ENCODE measurements at regions not wholly inside any gene's neighbourhood (a gene's known extent, or its start where the extent isn't known, plus 50 kb on each side); places are given as distances from the start of the nearest gene placed in this dataset.

DNA sequence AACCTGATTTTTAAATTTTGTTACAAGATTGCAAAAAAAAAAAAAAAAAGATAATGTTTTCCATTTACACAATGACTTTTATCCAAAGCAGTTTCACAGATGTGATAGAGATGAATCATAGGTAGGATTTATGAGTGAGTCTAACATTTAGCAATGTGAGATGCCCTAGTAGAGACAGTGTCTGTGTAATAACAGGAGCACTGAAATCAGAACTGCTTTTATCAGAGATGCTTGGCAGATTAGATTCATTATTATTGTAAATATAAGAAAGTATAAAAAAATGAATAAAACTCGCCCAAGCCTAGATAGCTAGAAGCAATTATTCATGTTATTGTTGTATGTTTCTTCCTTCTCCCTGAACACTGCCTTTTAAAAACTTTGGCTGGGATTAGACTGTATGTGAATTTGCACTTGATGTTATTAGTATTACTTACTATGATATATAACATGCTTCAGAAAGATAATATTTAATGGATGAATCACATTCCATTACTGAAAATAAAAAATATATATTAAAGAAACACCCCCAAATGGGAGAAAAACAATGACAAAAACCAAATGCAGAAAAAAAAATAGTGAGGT, 567.3 kb upstream of the KLF4 start:
- ChIA-PET POLR2A (interaction anchor here (0.7 kb wide), 1 partner anchor 343 kb away, joined by 6 read pairs; no protein-coding TSS in a partner anchor), CTCF (interaction anchor here (0.6 to 0.8 kb wide), 2 partner anchors 183 to 509 kb away, joined by 3 read pairs; no protein-coding TSS in a partner anchor)

DNA sequence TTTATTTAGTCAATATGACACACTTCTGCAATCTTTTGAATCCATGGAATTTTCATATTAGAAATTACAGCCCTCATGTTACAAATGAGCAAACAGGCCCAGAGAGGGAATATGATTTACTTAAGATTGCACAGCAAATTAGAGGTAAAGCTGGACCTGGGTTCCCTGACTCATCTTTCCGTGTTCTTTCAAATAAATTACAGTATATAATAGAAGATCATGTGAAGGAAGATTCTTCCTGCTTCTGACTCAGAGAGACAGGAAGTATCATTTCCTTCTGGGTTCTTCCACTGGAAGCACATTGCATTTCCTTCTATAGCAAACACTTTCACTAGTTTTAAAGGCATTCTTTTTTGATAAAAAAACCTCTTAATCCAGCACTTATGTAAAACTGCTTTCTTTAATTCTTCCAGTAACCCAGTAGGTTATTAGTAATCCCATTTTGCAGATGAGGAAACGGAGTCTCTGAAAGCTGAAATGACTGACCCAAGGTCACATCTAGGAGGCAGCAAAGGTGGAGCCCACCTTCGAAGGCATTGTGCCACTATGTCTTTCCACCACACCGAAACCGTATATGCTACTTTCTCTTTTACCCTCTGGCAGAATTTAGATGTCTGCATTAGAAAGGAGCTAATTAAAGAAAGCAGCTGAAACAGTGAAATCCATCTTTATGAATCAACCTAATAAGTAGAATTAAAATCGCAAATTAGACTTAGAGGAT, 566.7 kb upstream of the KLF4 start:
- ChIA-PET CTCF (interaction anchor here (0.6 kb wide), 1 partner anchor 184 kb away, joined by 3 read pairs; no protein-coding TSS in a partner anchor), POLR2A (interaction anchor here (0.7 kb wide), 1 partner anchor 342 kb away, joined by 6 read pairs; no protein-coding TSS in a partner anchor)
- Histone ChIP-seq H3K27ac (ENCODE audit: extremely low read depth, low read depth, low read length) (no peak overlapping the region), H3K36me3 (ENCODE audit: control insufficient read depth in 2 of 2, insufficient read depth in 1 of 2, low read length in 2 of 2) (no peaks in the 10 kb centered on the region), H3K4me1 (ENCODE audit: control insufficient read depth, insufficient read depth, low read length) (0 out of 2 replicates have a peak, but pooled peaks cover 3% of the 10 kb centered on the region), H3K4me3 (ENCODE audit: low read depth, low read length) (no peak overlapping the region), H3K9me3 (ENCODE audit: control insufficient read depth, insufficient read depth, low read depth, low read length) (no peaks in the 10 kb centered on the region)
- TF ChIP-seq HOXD13 (CRISPR knock-in tag; IDR thresholded peaks at IDR 0.05; ENCODE audit: borderline replicate concordance) (no peak), ZNF530 (tag by site-specific recombination; IDR thresholded peaks at IDR 0.05; ENCODE audit: low read depth) (no peak), KLF10 (tag by site-specific recombination; IDR thresholded peaks at IDR 0.05) (no peak), IKZF3 (tag by site-specific recombination; IDR thresholded peaks at IDR 0.05) (no peak), WT1 (tag by site-specific recombination; IDR thresholded peaks at IDR 0.05) (no peak), ZNF391 (tag by site-specific recombination; IDR thresholded peaks at IDR 0.05; ENCODE audit: borderline replicate concordance, low read depth) (no peak), ZNF621 (tag by site-specific recombination; IDR thresholded peaks at IDR 0.05) (no peak), ZNF211 (tag by site-specific recombination; IDR thresholded peaks at IDR 0.05; ENCODE audit: low read depth) (no peak), ZNF423 (tag by site-specific recombination; IDR thresholded peaks at IDR 0.05) (no peak), ZNF19 (tag by site-specific recombination; IDR thresholded peaks at IDR 0.05; ENCODE audit: low read depth) (no peak), ZFP41 (tag by site-specific recombination; IDR thresholded peaks at IDR 0.05; ENCODE audit: borderline replicate concordance) (no peak), ZNF416 (tag by site-specific recombination; IDR thresholded peaks at IDR 0.05) (no peak), ZNF837 (tag by site-specific recombination; IDR thresholded peaks at IDR 0.05) (no peak), ZNF830 (tag by site-specific recombination; IDR thresholded peaks at IDR 0.05; ENCODE audit: low read depth) (no peak)
- TF ChIP-seq, protein P1, sequence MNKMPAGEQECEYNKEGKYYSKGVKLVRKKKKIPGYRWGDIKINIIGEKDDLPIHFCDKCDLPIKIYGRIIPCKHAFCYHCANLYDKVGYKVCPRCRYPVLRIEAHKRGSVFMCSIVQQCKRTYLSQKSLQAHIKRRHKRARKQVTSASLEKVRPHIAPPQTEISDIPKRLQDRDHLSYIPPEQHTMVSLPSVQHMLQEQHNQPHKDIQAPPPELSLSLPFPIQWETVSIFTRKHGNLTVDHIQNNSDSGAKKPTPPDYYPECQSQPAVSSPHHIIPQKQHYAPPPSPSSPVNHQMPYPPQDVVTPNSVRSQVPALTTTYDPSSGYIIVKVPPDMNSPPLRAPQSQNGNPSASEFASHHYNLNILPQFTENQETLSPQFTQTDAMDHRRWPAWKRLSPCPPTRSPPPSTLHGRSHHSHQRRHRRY (tag by site-specific recombination; IDR thresholded peaks at IDR 0.05): no peak

More for the DNA sequence above, 567.3 kb upstream of the KLF4 start:
- Histone ChIP-seq H3K4me3 (ENCODE audit: low read depth, low read length) (no peak overlapping the region), H3K36me3 (ENCODE audit: control insufficient read depth in 2 of 2, insufficient read depth in 1 of 2, low read length in 2 of 2) (no peaks in the 10 kb centered on the region), H3K9me3 (ENCODE audit: control insufficient read depth, insufficient read depth, low read depth, low read length) (no peaks in the 10 kb centered on the region), H3K27ac (ENCODE audit: extremely low read depth, low read depth, low read length) (no peak overlapping the region), H3K4me1 (ENCODE audit: control insufficient read depth, insufficient read depth, low read length) (0 out of 2 replicates have a peak, but pooled peaks cover 3% of the 10 kb centered on the region)
- TF ChIP-seq, protein P2, sequence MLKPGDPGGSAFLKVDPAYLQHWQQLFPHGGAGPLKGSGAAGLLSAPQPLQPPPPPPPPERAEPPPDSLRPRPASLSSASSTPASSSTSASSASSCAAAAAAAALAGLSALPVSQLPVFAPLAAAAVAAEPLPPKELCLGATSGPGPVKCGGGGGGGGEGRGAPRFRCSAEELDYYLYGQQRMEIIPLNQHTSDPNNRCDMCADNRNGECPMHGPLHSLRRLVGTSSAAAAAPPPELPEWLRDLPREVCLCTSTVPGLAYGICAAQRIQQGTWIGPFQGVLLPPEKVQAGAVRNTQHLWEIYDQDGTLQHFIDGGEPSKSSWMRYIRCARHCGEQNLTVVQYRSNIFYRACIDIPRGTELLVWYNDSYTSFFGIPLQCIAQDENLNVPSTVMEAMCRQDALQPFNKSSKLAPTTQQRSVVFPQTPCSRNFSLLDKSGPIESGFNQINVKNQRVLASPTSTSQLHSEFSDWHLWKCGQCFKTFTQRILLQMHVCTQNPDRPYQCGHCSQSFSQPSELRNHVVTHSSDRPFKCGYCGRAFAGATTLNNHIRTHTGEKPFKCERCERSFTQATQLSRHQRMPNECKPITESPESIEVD (tag by site-specific recombination; IDR thresholded peaks at IDR 0.05): peak; percentile 23; the same call in 1 of the 2 replicates
- no peak for TF ChIP-seq GLI4 (tag by site-specific recombination; IDR thresholded peaks at IDR 0.05)

DNA sequence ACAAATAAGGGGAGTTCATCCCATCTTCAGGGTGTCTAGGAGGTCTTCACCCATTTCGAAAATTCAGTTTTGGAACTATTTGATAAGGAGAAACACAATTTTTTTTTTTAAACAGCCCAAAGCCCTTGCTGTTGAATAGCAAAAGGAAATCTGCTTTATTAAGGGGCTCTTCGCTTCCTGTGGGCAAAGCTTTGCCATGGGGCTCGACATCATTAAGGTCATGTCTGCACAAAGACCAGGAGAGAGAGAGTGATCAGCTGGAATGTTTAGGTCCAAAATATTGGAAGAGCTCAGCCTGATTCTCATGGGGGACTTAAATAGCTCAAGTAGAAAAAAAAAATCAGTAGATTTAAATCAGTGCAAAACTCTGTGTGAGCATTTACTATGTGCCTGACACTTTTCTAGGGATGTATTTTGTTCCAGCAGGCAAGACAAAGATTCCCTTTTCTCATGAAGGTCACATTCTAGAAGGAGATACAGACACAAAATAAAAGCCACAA, 564.6 kb upstream of the KLF4 start:
- ChIA-PET POLR2A (no interaction called here), CTCF (interaction anchor here (0.5 to 1.2 kb wide), 4 partner anchors 328 to 760 kb away, joined by 3 to 6 read pairs (median 4); no protein-coding TSS in a partner anchor)
- no peak overlapping the region for H3K27ac ChIP-seq (ENCODE audit: extremely low read depth, low read depth, low read length)
- no peak for TF ChIP-seq ZNF548 (tag by site-specific recombination; IDR thresholded peaks at IDR 0.05)
- no peak for TF ChIP-seq ZNF239 (tag by site-specific recombination; IDR thresholded peaks at IDR 0.05)
- TF ChIP-seq ZFP37 (tag by site-specific recombination; IDR thresholded peaks at IDR 0.05): no peak
- TF ChIP-seq ZNF266 (tag by site-specific recombination; IDR thresholded peaks at IDR 0.05; ENCODE audit: low read depth): no peak
- TF ChIP-seq SCRT2 (tag by site-specific recombination; IDR thresholded peaks at IDR 0.05): no peak
- no peak for TF ChIP-seq ZNF777 (tag by site-specific recombination; IDR thresholded peaks at IDR 0.05; ENCODE audit: borderline replicate concordance)
- no peak for TF ChIP-seq FEZF1 (tag by site-specific recombination; IDR thresholded peaks at IDR 0.05)
- TF ChIP-seq ZNF394 (tag by site-specific recombination; IDR thresholded peaks at IDR 0.05; ENCODE audit: borderline replicate concordance): no peak
- TF ChIP-seq ZBTB20 (tag by site-specific recombination; IDR thresholded peaks at IDR 0.05): no peak
- TF ChIP-seq HOXC10 (CRISPR knock-in tag; IDR thresholded peaks at IDR 0.05): no peak

More for the DNA sequence above, 564.6 kb upstream of the KLF4 start:
- Histone ChIP-seq H3K9me3 (ENCODE audit: control insufficient read depth, insufficient read depth, low read depth, low read length) (no peaks in the 10 kb centered on the region), H3K4me3 (ENCODE audit: low read depth, low read length) (no peak overlapping the region), H3K4me1 (ENCODE audit: control insufficient read depth, insufficient read depth, low read length) (0 out of 2 replicates have a peak, but pooled peaks cover 3% of the 10 kb centered on the region), H3K36me3 (ENCODE audit: control insufficient read depth in 2 of 2, insufficient read depth in 1 of 2, low read length in 2 of 2) (no peaks in the 10 kb centered on the region)
